ENCODE measurements at regions not wholly inside any gene's neighbourhood (a gene's known extent, or its start where the extent isn't known, plus 50 kb on each side); places are given as distances from the start of the nearest gene placed in this dataset.

GRCh38 chr9:20291201-20291600 is 331.1 kb downstream of the MLLT3 start:
- Histone ChIP-seq H3K36me3 (no peaks in the 10 kb centered on the region), H2AFZ (replicated peaks) (no peak overlapping the region), H3K27ac (no peak overlapping the region), H3K27me3 (no peaks in the 10 kb centered on the region), H3F3A (ENCODE audit: low read depth) (no peaks in the 10 kb centered on the region), H3K4me2 (no peak overlapping the region), H3K9me3 (ENCODE audit: low read depth) (no peaks in the 10 kb centered on the region), H4K20me1 (ENCODE audit: low read depth) (no peaks in the 10 kb centered on the region), H3K4me3 (no peak overlapping the region), H3K9ac (no peak overlapping the region), H3K79me2 (ENCODE audit: low read depth) (no peaks in the 10 kb centered on the region), H3K4me1 (peaks cover 21% of the 10 kb centered on the region)
- no peak for TF ChIP-seq EZH2phosphoT487 (IDR thresholded peaks at IDR 0.05)
- TF ChIP-seq CTCF (IDR thresholded peaks at IDR 0.05): no peak
- no peak for TF ChIP-seq EZH2 (IDR thresholded peaks at IDR 0.05)
- Mint-ChIP-seq H3K36me3 (no peaks in the 10 kb centered on the region), H3K4me1 (peaks cover 21% of the 10 kb centered on the region), H3K9me3 (peaks cover 5% of the 10 kb centered on the region), H3K4me3 (no peak overlapping the region), H3K27me3 (ENCODE audit: insufficient read depth, low read depth) (peaks cover 8% of the 10 kb centered on the region), H3K27ac (no peak overlapping the region)
- DNase-seq (ENCODE audit: low spot score): no peak

- Mint-ChIP-seq H3K4me1 (peaks cover 21% of the 10 kb centered on the region), H3K27ac (peak overlapping the region; percentile 64), H3K27me3 (ENCODE audit: insufficient read depth, low read depth) (peaks cover 12% of the 10 kb centered on the region), H3K36me3 (no peaks in the 10 kb centered on the region), H3K4me3 (no peak overlapping the region), H3K9me3 (peaks cover 5% of the 10 kb centered on the region)
- Histone ChIP-seq H2AFZ (replicated peaks) (peak overlapping the region; percentile 23), H3K27me3 (no peaks in the 10 kb centered on the region), H3K4me1 (peaks cover 21% of the 10 kb centered on the region), H3F3A (ENCODE audit: low read depth) (no peaks in the 10 kb centered on the region), H3K4me2 (no peak overlapping the region), H3K9ac (no peak overlapping the region), H3K27ac (no peak overlapping the region), H3K79me2 (ENCODE audit: low read depth) (no peaks in the 10 kb centered on the region), H4K20me1 (ENCODE audit: low read depth) (no peaks in the 10 kb centered on the region), H3K9me3 (ENCODE audit: low read depth) (no peaks in the 10 kb centered on the region), H3K4me3 (no peak overlapping the region), H3K36me3 (no peaks in the 10 kb centered on the region)
- peak; percentile 65 for DNase-seq (ENCODE audit: low spot score)
- no peak for TF ChIP-seq EZH2phosphoT487 (IDR thresholded peaks at IDR 0.05)
- TF ChIP-seq EZH2 (IDR thresholded peaks at IDR 0.05): no peak
- TF ChIP-seq CTCF (IDR thresholded peaks at IDR 0.05): no peak
These were observed 332.0 kb downstream of the MLLT3 start for GRCh38 chr9:20290257-20290656.

GRCh38 chr9:20289423-20290010 is 332.8 kb downstream of the MLLT3 start:
- H3K27me3 ChIP-seq: no peaks in the 10 kb centered on the region
- Mint-ChIP-seq H3K4me3 (no peak overlapping the region), H3K9me3 (peaks cover 5% of the 10 kb centered on the region), H3K36me3 (no peaks in the 10 kb centered on the region), H3K27me3 (ENCODE audit: insufficient read depth, low read depth) (peaks cover 12% of the 10 kb centered on the region), H3K4me1 (peaks cover 21% of the 10 kb centered on the region), H3K27ac (peak overlapping the region; percentile 10)
- no peak overlapping the region for H3K4me2 ChIP-seq
- H3K9me3 ChIP-seq (ENCODE audit: low read depth): no peaks in the 10 kb centered on the region
- H3K4me1 ChIP-seq: peaks cover 23% of the 10 kb centered on the region
- H3F3A ChIP-seq (ENCODE audit: low read depth): no peaks in the 10 kb centered on the region
- H3K4me3 ChIP-seq: no peak overlapping the region
- DNase-seq (ENCODE audit: low spot score): peak; percentile 27
- no peak overlapping the region for H3K27ac ChIP-seq
- H3K79me2 ChIP-seq (ENCODE audit: low read depth): no peaks in the 10 kb centered on the region
- no peak overlapping the region for H3K9ac ChIP-seq
- TF ChIP-seq EZH2 (IDR thresholded peaks at IDR 0.05): no peak
- no peak for TF ChIP-seq CTCF (IDR thresholded peaks at IDR 0.05)
- no peak for TF ChIP-seq EZH2phosphoT487 (IDR thresholded peaks at IDR 0.05)
- H2AFZ ChIP-seq (replicated peaks): peak overlapping the region; percentile 23
- no peaks in the 10 kb centered on the region for H3K36me3 ChIP-seq
- H4K20me1 ChIP-seq (ENCODE audit: low read depth): no peaks in the 10 kb centered on the region

All from neural progenitor cell (in vitro differentiated cells).